ENCODE measurements at regions not wholly inside any gene's neighbourhood (a gene's known extent, or its start where the extent isn't known, plus 50 kb on each side); places are given as distances from the start of the nearest gene placed in this dataset.

DNA sequence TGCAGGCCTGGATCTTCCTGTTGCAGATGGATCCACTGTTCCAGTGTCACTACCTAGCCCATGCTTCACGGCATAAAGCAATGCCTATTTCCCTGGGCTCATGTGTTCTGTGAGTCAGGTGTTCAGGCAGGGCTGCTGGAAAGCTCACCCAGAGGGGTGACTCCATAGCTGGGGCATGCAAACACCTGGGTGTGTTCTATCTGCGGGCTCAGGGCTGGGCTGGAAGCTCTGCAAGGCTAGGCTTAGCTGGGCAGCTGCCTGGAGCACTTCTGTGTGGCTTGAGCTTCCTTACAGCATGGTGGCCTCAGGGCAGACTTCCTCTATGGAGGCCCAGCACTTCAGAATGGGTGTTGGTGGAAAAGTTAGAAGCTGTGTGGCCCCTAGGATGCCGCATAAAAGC, 139.9 kb downstream of the GADD45G start:
- no peak for DNase-seq (ENCODE audit: low read depth in 2 of 3, low spot score in 2 of 3)

DNA sequence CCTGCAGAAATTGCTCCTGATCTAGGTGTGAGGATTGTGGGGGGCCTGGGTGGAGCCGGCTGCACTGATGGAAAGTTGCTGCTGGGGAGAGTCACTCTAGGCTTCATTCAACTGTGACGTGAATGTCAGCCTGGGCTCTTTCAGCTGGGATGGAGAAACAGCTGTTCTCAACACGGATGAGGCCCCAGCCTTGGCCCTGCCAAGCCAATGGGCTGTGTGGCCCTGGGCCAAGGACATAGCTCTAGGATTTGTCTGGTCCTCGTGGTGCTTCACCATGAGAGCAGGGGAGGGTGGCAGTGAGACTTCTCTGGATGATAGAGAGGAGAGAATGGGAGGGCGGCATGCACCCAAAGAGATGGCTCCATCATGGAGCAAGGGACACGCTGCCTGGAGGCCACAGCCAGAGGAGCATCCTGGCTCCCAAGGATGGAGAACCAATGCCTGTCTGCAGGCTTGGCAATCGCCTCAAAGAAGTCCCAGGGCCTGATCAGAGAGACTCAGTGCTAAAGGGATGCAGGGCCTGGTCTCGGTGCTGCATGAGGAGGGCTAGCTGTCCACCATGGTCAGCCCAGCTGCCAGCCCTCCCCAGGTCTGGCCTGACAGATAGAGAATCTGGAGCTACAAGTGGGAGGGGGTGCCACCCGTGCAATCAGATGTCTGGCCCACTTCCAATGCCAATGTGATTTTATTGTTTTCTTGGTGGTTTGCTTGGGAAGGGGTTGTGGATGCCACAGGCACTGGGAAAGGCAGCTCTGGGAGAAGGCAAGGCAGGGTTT, 141.0 kb downstream of the GADD45G start:
- DNase-seq (ENCODE audit: low read depth in 2 of 3, low spot score in 2 of 3) = no peak

DNA sequence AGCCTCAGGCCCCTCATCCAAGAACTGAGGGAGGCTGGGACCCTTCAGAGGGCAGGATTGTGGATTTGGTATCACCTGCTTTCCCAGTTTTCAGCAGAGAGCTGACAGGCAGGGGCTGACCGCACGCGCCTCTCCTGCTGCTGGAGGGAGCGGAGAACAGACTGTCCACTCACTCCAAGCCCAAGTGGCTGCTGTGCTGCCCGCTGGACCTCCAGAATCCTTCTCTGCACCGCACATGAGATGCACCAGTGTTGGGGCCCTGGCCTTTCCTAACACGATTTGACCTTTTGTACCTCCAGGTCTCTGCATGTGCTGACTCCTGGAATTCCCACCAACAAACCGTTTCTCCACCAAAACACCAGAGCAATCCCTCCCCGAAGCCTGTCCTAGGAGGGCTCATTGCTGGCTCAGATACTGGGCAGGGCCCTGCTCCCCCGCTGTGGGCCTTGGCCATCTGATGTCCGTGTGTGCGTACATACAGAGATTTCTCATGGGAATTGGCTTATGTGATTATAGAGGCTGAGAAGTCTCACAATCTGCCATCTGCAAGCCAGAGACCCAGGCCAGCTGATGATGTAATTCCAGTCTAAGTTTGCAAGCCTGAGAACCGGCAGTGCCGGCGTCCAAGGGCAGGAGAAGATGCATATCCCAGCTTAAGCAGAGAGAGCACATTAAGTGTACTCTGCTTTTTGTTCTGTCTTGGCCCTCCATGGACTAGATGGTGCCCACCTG, 141.7 kb downstream of the GADD45G start:
- no peak for DNase-seq (ENCODE audit: low read depth in 2 of 3, low spot score in 2 of 3)

GRCh38 chr9:89747596-89747995, 142.8 kb downstream of the GADD45G start:
- no peak for DNase-seq (ENCODE audit: low read depth in 2 of 3, low spot score in 2 of 3)

DNA sequence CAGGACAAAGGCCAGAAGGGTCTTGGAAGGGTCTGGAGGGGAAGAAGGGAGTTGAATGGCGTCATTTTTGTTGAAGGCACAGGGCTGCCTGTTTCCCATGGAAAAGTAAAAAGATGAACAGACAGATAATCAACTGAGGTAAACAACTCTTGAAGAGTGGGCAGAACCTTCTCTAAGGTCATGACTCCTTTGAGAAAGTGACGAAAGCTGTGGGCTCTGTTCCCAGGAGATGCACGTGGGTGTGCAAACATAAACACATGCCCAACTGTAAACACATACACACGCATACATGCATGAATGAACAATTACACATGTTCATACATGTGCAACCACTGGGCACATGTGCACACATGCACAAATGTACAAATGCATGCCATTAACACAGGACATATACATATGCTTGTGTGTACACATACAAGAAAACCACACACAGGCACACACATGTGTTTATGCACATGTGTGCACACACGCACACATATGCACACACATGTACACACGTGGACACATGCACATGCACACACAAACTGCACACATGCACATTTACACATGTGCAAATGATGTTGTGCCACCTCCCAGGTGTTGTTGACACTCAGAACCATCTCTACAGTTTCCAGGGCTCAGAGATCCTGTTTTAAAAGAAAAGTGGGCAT, 143.3 kb downstream of the GADD45G start:
- DNase-seq (ENCODE audit: low read depth in 2 of 3, low spot score in 2 of 3) = no peak

DNA sequence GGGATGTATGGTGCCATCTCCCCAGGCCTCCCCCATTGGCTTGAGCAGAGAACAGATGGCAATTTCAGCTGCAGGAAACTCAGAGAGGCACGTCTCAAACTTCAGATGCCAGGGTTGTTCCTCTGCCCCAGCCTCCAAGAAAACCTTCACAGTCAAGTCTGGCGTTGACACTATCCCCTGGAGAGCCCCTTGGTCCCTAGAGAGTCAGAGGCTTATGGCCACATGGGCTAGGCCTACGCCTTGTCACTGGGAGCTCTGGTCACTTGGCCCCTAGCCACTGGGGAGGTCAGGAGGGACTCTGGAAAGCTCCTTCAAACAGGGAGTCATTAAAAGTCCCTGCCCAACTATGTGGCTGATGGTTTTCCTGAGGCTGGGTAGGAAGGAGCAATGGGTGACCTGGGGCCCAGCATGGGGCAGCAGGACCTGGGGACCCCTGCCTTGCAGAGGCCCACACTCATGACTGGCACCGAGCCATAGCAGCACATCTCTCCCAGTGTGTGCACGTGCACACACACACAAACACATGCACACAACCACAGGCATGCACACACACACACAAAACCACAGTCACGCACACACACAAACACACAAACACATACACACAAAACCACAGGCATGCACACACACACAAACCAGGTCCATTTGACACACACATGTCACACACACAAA, 144.2 kb downstream of the GADD45G start:
- no peak for DNase-seq (ENCODE audit: low read depth in 2 of 3, low spot score in 2 of 3)

- no peak for DNase-seq (ENCODE audit: low read depth in 2 of 3, low spot score in 2 of 3)
Observed at GRCh38 chr9:89749500-89750116, 144.8 kb downstream of the GADD45G start.

DNA sequence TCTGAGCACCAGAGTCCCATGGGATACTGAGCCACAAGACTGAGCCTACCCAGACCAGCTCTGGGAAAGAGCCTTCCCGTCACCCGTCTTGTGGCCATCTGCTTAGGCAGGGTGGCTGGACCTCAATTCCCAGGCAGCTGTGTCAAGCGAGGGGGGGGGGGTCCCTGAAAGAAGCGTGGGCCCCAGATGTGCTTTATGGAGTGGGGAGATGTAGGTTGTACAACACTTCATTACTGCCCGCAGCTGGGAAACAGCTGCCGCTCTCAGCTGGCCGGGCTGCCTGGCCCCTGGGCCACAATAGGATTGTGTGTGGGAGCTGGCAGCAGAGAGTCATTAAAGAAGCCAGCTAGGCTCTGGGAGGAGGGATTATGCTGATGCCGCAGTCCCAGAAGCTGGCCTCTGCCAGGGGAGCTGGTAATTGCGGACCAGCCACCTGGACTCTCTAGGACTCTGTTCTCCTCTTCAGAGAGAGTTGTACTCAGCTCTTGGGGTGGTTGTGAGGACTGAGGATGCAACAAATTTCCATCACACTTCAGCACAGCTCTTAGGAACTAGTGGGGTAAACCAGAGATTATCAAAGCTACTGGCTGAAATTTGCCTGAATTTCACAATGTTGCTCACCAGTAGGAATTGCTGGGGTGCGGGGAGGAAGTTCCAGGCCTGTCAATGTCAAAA, 145.4 kb downstream of the GADD45G start:
- no peak for DNase-seq (ENCODE audit: low read depth in 2 of 3, low spot score in 2 of 3)

GRCh38 chr9:89751079-89751825, 146.4 kb downstream of the GADD45G start:
- DNase-seq (ENCODE audit: low read depth in 2 of 3, low spot score in 2 of 3) = no peak

DNA sequence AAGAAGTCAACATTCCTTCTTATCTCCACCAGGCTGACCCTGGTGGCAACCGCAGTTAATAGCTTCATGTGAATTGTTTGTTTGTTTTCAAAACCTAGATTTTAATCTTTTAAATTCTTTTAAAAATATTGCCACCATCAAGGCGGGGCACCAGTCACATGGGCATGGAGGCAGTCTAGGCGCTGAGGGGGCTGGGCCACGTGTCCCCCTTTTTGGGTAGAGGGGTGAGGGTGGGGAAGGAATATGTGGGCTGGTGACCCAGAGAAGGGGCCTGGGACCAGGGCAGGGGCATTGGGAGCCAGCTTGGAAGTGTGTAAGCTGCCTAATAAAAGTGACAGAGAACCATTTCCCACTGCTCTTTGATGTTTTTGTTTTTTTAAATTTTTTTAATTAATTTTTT, 147.3 kb downstream of the GADD45G start:
- DNase-seq (ENCODE audit: low read depth in 2 of 3, low spot score in 2 of 3) = no peak

- DNase-seq (ENCODE audit: low read depth in 2 of 3, low spot score in 2 of 3) = no peak
Observed at GRCh38 chr9:89753472-89754055, 148.8 kb downstream of the GADD45G start.

DNA sequence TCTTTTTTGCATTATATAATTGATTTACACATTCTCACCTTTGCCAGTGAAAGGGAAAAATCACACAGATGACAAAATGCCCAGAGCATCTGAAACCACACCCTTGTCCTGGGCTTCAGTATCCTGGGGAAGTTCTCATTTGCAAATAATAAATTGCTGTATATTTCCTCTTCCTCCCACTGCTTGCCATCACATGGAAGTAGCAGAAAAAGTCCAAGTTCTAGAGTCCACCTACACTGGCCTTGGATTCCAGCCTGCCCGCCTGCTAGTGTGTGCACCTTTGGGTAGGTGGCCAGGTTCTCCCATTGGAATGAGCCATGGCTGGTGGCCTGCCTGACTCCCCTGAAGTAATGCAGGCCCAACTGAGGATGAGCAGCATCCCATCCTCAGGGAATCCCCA, 149.4 kb downstream of the GADD45G start:
- no peak for DNase-seq (ENCODE audit: low read depth in 2 of 3, low spot score in 2 of 3)

DNA sequence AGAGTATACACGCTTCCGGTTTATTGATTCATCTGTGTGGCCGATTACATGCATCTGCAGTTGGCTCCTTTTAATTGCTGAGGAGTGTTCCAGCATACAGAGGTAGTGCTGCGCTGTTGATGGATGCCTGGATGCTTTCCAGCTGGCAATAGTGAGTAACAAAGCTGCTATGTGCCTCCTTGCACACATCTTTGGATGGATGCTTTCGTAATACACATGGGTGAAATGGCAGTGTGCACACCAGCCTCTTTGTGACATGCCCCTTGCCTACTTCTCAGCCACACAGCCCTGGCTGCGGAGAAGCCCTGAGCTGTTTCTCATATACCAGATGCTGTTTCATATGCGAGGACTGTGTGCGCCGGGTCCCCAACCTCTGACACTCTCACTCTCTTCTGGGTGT, 151.0 kb downstream of the GADD45G start:
- no peak for DNase-seq (ENCODE audit: low read depth in 2 of 3, low spot score in 2 of 3)

- DNase-seq (ENCODE audit: low read depth in 2 of 3, low spot score in 2 of 3) = no peak
Observed at GRCh38 chr9:89756891-89757537, 152.2 kb downstream of the GADD45G start.

DNA sequence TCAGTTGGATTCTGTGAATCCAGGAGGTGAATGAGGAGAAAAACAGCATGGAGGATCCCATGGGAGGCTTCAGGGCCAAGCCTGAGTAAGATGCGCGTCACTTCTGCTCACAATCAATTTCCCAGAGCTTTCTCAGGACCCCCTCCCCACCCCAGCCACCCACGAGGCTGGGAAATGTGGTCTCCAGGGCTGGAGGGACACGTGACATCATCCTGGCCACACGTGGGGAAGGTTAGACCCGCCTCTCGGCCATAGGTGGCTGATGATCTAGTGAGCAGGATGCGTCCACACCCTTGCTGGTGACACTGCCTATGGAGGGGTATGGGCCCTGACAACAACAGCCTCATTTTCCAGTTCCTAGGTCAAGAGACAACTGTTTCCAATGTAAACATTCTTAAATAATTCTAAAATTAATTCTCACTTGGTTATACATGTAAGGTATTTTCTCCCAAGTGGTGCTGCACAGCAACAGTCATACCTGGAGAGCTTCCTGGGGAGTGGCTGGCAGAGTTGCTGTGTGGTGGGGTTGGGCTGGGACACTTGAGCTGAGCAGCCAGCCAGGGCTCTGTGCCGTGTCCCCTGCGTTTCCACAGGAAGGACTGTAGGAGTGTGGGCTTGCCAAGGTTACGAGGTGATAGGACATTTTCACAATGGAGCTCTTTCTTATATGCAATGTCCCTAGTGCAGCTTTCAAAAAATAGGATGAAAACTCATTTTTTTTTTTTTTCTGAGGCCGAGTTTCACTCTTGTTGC, 153.1 kb downstream of the GADD45G start:
- DNase-seq (ENCODE audit: low read depth in 2 of 3, low spot score in 2 of 3) = no peak

- no peak for DNase-seq (ENCODE audit: low read depth in 2 of 3, low spot score in 2 of 3)
Observed at GRCh38 chr9:89759572-89759971, 154.8 kb downstream of the GADD45G start.

- DNase-seq (ENCODE audit: low read depth in 2 of 3, low spot score in 2 of 3) = no peak
Observed at GRCh38 chr9:89760123-89760522, 155.3 kb downstream of the GADD45G start.

GRCh38 chr9:89764217-89764616, 159.4 kb downstream of the GADD45G start:
- DNase-seq (ENCODE audit: low read depth in 2 of 3, low spot score in 2 of 3) = no peak

Data from activated CD8-positive, alpha-beta memory T cell treated with anti-CD3 and anti-CD28 coated beads for 48 hours (primary cell).